ENCODE measurements at regions not wholly inside any gene's neighbourhood (a gene's known extent, or its start where the extent isn't known, plus 50 kb on each side); places are given as distances from the start of the nearest gene placed in this dataset.

DNA sequence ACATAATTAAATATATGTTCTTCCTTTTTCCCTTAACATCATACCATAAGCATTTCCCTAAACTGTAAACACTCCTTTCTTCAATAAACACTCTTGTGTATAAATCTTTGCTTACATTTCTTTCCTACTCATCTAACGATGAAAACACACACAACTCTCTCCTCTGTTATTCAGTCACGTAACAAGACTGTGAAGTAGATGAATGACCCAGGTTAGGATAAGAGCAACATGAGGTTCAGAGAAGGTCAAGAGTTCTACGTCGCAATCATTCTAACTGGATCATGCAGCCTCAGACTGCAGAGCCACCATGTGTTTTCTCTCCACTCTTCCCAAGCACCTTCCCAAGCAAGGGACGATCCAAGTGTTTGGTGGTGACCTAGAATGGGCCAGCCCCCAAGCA lies 70.5 kb upstream of the SPTLC1 start:
- TF ChIP-seq, protein P1, sequence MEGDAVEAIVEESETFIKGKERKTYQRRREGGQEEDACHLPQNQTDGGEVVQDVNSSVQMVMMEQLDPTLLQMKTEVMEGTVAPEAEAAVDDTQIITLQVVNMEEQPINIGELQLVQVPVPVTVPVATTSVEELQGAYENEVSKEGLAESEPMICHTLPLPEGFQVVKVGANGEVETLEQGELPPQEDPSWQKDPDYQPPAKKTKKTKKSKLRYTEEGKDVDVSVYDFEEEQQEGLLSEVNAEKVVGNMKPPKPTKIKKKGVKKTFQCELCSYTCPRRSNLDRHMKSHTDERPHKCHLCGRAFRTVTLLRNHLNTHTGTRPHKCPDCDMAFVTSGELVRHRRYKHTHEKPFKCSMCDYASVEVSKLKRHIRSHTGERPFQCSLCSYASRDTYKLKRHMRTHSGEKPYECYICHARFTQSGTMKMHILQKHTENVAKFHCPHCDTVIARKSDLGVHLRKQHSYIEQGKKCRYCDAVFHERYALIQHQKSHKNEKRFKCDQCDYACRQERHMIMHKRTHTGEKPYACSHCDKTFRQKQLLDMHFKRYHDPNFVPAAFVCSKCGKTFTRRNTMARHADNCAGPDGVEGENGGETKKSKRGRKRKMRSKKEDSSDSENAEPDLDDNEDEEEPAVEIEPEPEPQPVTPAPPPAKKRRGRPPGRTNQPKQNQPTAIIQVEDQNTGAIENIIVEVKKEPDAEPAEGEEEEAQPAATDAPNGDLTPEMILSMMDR (IDR thresholded peaks at IDR 0.05): no peak
- no peak for TF ChIP-seq POLR2A (IDR thresholded peaks at IDR 0.05)
